ENCODE measurements at regions not wholly inside any gene's neighbourhood (a gene's known extent, or its start where the extent isn't known, plus 50 kb on each side); places are given as distances from the start of the nearest gene placed in this dataset.

- ChIA-PET CTCF (interaction anchor here (1.1 kb wide), 1 partner anchor 56 kb away, joined by 3 read pairs; no protein-coding TSS in a partner anchor), POLR2A (interaction anchor here (1.3 kb wide), 1 partner anchor 8 kb away, joined by 4 read pairs; no protein-coding TSS in a partner anchor)
- intact Hi-C loops (cut with micrococcal nuclease) = no loop called here
- TF ChIP-seq, protein P1, sequence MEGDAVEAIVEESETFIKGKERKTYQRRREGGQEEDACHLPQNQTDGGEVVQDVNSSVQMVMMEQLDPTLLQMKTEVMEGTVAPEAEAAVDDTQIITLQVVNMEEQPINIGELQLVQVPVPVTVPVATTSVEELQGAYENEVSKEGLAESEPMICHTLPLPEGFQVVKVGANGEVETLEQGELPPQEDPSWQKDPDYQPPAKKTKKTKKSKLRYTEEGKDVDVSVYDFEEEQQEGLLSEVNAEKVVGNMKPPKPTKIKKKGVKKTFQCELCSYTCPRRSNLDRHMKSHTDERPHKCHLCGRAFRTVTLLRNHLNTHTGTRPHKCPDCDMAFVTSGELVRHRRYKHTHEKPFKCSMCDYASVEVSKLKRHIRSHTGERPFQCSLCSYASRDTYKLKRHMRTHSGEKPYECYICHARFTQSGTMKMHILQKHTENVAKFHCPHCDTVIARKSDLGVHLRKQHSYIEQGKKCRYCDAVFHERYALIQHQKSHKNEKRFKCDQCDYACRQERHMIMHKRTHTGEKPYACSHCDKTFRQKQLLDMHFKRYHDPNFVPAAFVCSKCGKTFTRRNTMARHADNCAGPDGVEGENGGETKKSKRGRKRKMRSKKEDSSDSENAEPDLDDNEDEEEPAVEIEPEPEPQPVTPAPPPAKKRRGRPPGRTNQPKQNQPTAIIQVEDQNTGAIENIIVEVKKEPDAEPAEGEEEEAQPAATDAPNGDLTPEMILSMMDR (IDR thresholded peaks at IDR 0.05) = no peak
- Mint-ChIP-seq H3K27ac (no peak overlapping the region), H3K4me3 (no peak overlapping the region), H3K4me1 (ENCODE audit: low read depth) (no peaks in the 10 kb centered on the region), H3K9me3 (peaks cover 4% of the 10 kb centered on the region), H3K36me3 (ENCODE audit: low read depth) (no peaks in the 10 kb centered on the region), H3K27me3 (no peaks in the 10 kb centered on the region)
- no peak for DNase-seq
- ATAC-seq = no peak
Observed at GRCh38 chr5:82408033-82408432, 129.9 kb upstream of the RPS23 start.

DNA sequence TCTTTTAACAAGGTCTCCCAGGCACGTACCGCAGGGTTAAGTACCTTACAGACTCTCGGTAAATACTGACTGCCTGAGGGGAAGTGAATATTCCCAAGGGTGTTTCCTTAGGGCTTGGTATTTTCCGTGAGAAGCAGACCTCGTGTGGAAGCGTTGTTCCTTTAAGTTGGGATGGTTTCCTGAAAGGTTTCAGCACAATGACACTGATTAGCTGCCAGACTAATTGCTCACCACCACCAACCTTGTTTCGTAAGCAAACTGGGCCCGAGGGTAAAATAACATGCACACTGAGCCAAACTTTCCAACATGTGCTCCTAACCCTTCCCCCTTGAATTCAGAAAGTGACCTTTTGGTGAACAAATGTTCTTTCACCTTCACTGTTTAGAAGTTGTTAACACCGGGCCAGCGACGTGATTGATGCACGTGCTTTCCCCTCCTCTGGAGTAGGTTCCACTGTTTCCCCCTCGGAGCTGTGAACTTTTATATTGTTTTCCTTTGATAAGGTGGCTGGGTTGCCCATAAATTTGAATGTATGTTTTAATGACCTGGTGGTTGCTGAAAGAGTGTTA is 128.1 kb upstream of the RPS23 start:
- TF ChIP-seq, protein P1 (IDR thresholded peaks at IDR 0.05) = no peak
- Mint-ChIP-seq H3K27ac (no peak overlapping the region), H3K4me3 (no peak overlapping the region), H3K36me3 (ENCODE audit: low read depth) (no peaks in the 10 kb centered on the region), H3K27me3 (no peaks in the 10 kb centered on the region), H3K9me3 (peaks cover 4% of the 10 kb centered on the region), H3K4me1 (ENCODE audit: low read depth) (no peaks in the 10 kb centered on the region)
- CTCF ChIA-PET = no interaction called here
- DNase-seq (no peak), ATAC-seq (no peak)
- POLR2A ChIA-PET = no interaction called here
- intact Hi-C loops (cut with micrococcal nuclease) = no loop called here

GRCh38 chr5:82405618-82406204 is 127.6 kb upstream of the RPS23 start:
- Mint-ChIP-seq H3K4me1 (ENCODE audit: low read depth) (no peaks in the 10 kb centered on the region), H3K27ac (no peak overlapping the region), H3K9me3 (peaks cover 4% of the 10 kb centered on the region), H3K4me3 (no peak overlapping the region), H3K27me3 (no peaks in the 10 kb centered on the region), H3K36me3 (ENCODE audit: low read depth) (no peaks in the 10 kb centered on the region)
- ATAC-seq = no peak
- DNase-seq = no peak
- ChIA-PET POLR2A (no interaction called here), CTCF (no interaction called here)
- intact Hi-C loops (cut with micrococcal nuclease) = no loop called here
- TF ChIP-seq, protein P1 (IDR thresholded peaks at IDR 0.05) = no peak

GRCh38 chr5:82405161-82405560 is 127.0 kb upstream of the RPS23 start:
- ChIA-PET CTCF (no interaction called here), POLR2A (no interaction called here)
- H3K27me3 Mint-ChIP-seq = no peaks in the 10 kb centered on the region
- H3K27ac Mint-ChIP-seq = no peak overlapping the region
- DNase-seq = no peak
- no peaks in the 10 kb centered on the region for H3K36me3 Mint-ChIP-seq (ENCODE audit: low read depth)
- H3K9me3 Mint-ChIP-seq = peaks cover 4% of the 10 kb centered on the region
- H3K4me1 Mint-ChIP-seq (ENCODE audit: low read depth) = no peaks in the 10 kb centered on the region
- no peak overlapping the region for H3K4me3 Mint-ChIP-seq
- intact Hi-C loops (cut with micrococcal nuclease) = no loop called here
- TF ChIP-seq, protein P1 (IDR thresholded peaks at IDR 0.05) = no peak
- ATAC-seq = no peak

- ChIA-PET CTCF (no interaction called here), POLR2A (no interaction called here)
- DNase-seq (no peak), ATAC-seq (no peak)
- Mint-ChIP-seq H3K9me3 (peaks cover 4% of the 10 kb centered on the region), H3K27ac (no peak overlapping the region), H3K36me3 (ENCODE audit: low read depth) (no peaks in the 10 kb centered on the region), H3K4me1 (ENCODE audit: low read depth) (no peaks in the 10 kb centered on the region), H3K4me3 (no peak overlapping the region), H3K27me3 (no peaks in the 10 kb centered on the region)
- TF ChIP-seq, protein P1 (IDR thresholded peaks at IDR 0.05) = no peak
- intact Hi-C loops (cut with micrococcal nuclease) = no loop called here
Observed at GRCh38 chr5:82404382-82404945, 126.3 kb upstream of the RPS23 start.
